C4-2B (cell line): ENCODE measurements at regions not wholly inside any gene's neighbourhood (a gene's known extent, or its start where the extent isn't known, plus 50 kb on each side); places are given as distances from the start of the nearest gene placed in this dataset.

Experiments used
- ZFX ChIP-seq: fragments of 450-650 bp; IDR thresholded peaks from 2 replicates; pipeline ENCODE4 v1.6.1; 2017
- TF ChIP-seq, protein P1 (sequence below): fragments of 450-650 bp; conservative IDR thresholded peaks from 2 replicates; pipeline ENCODE4 v1.5.1; 2017; ENCODE audit warnings: mild to moderate bottlenecking

GRCh38 chr10:124229201-124229988 is 136.0 kb upstream of the CHST15 start:
- TF ChIP-seq, protein P1, sequence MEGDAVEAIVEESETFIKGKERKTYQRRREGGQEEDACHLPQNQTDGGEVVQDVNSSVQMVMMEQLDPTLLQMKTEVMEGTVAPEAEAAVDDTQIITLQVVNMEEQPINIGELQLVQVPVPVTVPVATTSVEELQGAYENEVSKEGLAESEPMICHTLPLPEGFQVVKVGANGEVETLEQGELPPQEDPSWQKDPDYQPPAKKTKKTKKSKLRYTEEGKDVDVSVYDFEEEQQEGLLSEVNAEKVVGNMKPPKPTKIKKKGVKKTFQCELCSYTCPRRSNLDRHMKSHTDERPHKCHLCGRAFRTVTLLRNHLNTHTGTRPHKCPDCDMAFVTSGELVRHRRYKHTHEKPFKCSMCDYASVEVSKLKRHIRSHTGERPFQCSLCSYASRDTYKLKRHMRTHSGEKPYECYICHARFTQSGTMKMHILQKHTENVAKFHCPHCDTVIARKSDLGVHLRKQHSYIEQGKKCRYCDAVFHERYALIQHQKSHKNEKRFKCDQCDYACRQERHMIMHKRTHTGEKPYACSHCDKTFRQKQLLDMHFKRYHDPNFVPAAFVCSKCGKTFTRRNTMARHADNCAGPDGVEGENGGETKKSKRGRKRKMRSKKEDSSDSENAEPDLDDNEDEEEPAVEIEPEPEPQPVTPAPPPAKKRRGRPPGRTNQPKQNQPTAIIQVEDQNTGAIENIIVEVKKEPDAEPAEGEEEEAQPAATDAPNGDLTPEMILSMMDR, result no peak
- no peak for TF ChIP-seq ZFX
